ENCODE measurements at regions not wholly inside any gene's neighbourhood (a gene's known extent, or its start where the extent isn't known, plus 50 kb on each side); places are given as distances from the start of the nearest gene placed in this dataset.

GRCh38 chr16:26231647-26232046 is 539.9 kb downstream of the HS3ST4 start:
- no peak overlapping the region for H3K4me3 ChIP-seq (ENCODE audit: control insufficient read depth in 2 of 3, extremely low read depth in 1 of 3, insufficient read depth in 2 of 3, low read depth in 1 of 3, low read length in 3 of 3)
- no peaks in the 10 kb centered on the region for H3K27me3 ChIP-seq (ENCODE audit: control insufficient read depth, extremely low read depth, insufficient read depth, low read length)
- no peaks in the 10 kb centered on the region for H3K79me2 ChIP-seq (ENCODE audit: control insufficient read depth, insufficient read depth, low read length)
- no peak overlapping the region for H2AFZ ChIP-seq (ENCODE audit: control insufficient read depth, low read length)
- TF ChIP-seq EZH2 (IDR thresholded peaks at IDR 0.05; ENCODE audit: low read length) = no peak
- no peak for TF ChIP-seq CTCF (optimal IDR thresholded peaks at IDR 0.05 in 1 of 3, IDR thresholded peaks at IDR 0.05 in 1 of 3, conservative IDR thresholded peaks at IDR 0.05 in 1 of 3; ENCODE audit: extremely low read depth in 1 of 3, insufficient read depth in 2 of 3, low read length in 3 of 3)
- H3K9me3 ChIP-seq (ENCODE audit: control insufficient read depth, low read depth, low read length) = no peaks in the 10 kb centered on the region
- H3K4me2 ChIP-seq (ENCODE audit: control insufficient read depth, extremely low read depth, insufficient read depth, low read depth, low read length) = no peak overlapping the region
- dilution Hi-C loops (cut with MboI; ENCODE audit: extremely low pct_ligation_motif_present, low sequenced_read_pairs) = no loop called here
- H3K27ac ChIP-seq (ENCODE audit: control insufficient read depth, insufficient read depth, low read length) = no peak overlapping the region
- no peaks in the 10 kb centered on the region for H3K4me1 ChIP-seq (ENCODE audit: control insufficient read depth, extremely low read depth, insufficient read depth, low read length)
- no peaks in the 10 kb centered on the region for H4K20me1 ChIP-seq (ENCODE audit: control insufficient read depth, extremely low read depth, insufficient read depth, low read length)
- no peak overlapping the region for H3K9ac ChIP-seq (ENCODE audit: control insufficient read depth, extremely low read depth, insufficient read depth, low read length)
- no peak for FAIRE-seq
- H3K36me3 ChIP-seq (ENCODE audit: control insufficient read depth in 2 of 2, extremely low read depth in 1 of 2, insufficient read depth in 2 of 2, low read length in 2 of 2) = no peaks in the 10 kb centered on the region
- no peak for DNase-seq (ENCODE audit: low read depth, low spot score)
- no peaks in the 10 kb centered on the region for H3K9me1 ChIP-seq (ENCODE audit: control insufficient read depth, extremely low read depth, insufficient read depth, low read length)

GRCh38 chr16:26240807-26241206 is 549.0 kb downstream of the HS3ST4 start:
- Histone ChIP-seq H3K4me2 (ENCODE audit: control insufficient read depth, extremely low read depth, insufficient read depth, low read depth, low read length) (no peak overlapping the region), H3K9me3 (ENCODE audit: control insufficient read depth, low read depth, low read length) (no peaks in the 10 kb centered on the region), H3K9ac (ENCODE audit: control insufficient read depth, extremely low read depth, insufficient read depth, low read length) (no peak overlapping the region), H3K79me2 (ENCODE audit: control insufficient read depth, insufficient read depth, low read length) (no peaks in the 10 kb centered on the region), H3K36me3 (ENCODE audit: control insufficient read depth in 2 of 2, extremely low read depth in 1 of 2, insufficient read depth in 2 of 2, low read length in 2 of 2) (no peaks in the 10 kb centered on the region), H3K4me1 (ENCODE audit: control insufficient read depth, extremely low read depth, insufficient read depth, low read length) (no peaks in the 10 kb centered on the region), H3K27me3 (ENCODE audit: control insufficient read depth, extremely low read depth, insufficient read depth, low read length) (no peaks in the 10 kb centered on the region), H4K20me1 (ENCODE audit: control insufficient read depth, extremely low read depth, insufficient read depth, low read length) (no peaks in the 10 kb centered on the region), H3K4me3 (ENCODE audit: control insufficient read depth in 2 of 3, extremely low read depth in 1 of 3, insufficient read depth in 2 of 3, low read depth in 1 of 3, low read length in 3 of 3) (no peak overlapping the region), H2AFZ (ENCODE audit: control insufficient read depth, low read length) (no peak overlapping the region), H3K27ac (ENCODE audit: control insufficient read depth, insufficient read depth, low read length) (no peak overlapping the region), H3K9me1 (ENCODE audit: control insufficient read depth, extremely low read depth, insufficient read depth, low read length) (no peaks in the 10 kb centered on the region)
- FAIRE-seq (no peak), DNase-seq (ENCODE audit: low read depth, low spot score) (no peak)
- no peak for TF ChIP-seq CTCF (optimal IDR thresholded peaks at IDR 0.05 in 1 of 3, IDR thresholded peaks at IDR 0.05 in 1 of 3, conservative IDR thresholded peaks at IDR 0.05 in 1 of 3; ENCODE audit: extremely low read depth in 1 of 3, insufficient read depth in 2 of 3, low read length in 3 of 3)
- no peak for TF ChIP-seq EZH2 (IDR thresholded peaks at IDR 0.05; ENCODE audit: low read length)
- dilution Hi-C loops (cut with MboI; ENCODE audit: extremely low pct_ligation_motif_present, low sequenced_read_pairs) = no loop called here
